Motor neuron (in vitro differentiated cells): ENCODE measurements at regions not wholly inside any gene's neighbourhood (a gene's known extent, or its start where the extent isn't known, plus 50 kb on each side); places are given as distances from the start of the nearest gene placed in this dataset.

Experiments used
- ATAC-seq, 8 experiments: fragments of 200-7000 bp; cut with Tn5 transposase; replicated peaks in 6 of 8; 2 replicates each; pipeline ENCODE4 v1.8.0; 2021; ENCODE audit warnings: mild to moderate bottlenecking in 8 of 8, moderate library complexity in 8 of 8
- H3K27ac ChIP-seq, 2 donors: fragments of 250-450 bp; sonication (Bioruptor Pico); 2 replicates each; pipeline ENCODE4 v1.9.0; 2021; ENCODE audit warnings: antibody characterized with exemption in 2 of 2, mild to moderate bottlenecking in 2 of 2, moderate library complexity in 1 of 2
- H3K4me1 ChIP-seq, 2 donors: fragments of 250-450 bp; sonication (Bioruptor Pico); replicated peaks in 1 of 2; 2 replicates each; pipeline ENCODE4 v1.6.1; 2021; ENCODE audit warnings: antibody characterized with exemption in 2 of 2, mild to moderate bottlenecking in 2 of 2, moderate library complexity in 1 of 2
- H3K4me3 ChIP-seq, 5 donors: fragments of 250-450 bp; sonication (Bioruptor Pico); 2 replicates each; pipeline ENCODE4 v1.9.0; 2021; ENCODE audit warnings: antibody characterized with exemption in 5 of 5, mild to moderate bottlenecking in 5 of 5, moderate library complexity in 4 of 5
- WGBS, 10 experiments: fragments of 450-650 bp; shearing (Covaris generic); methylation state at CpG; one replicate each; pipeline ENCODE4 v1.0.0; 2022; 5-methylcytosine and 5-hydroxymethylcytosine counted together
- in situ Hi-C, 9 experiments: fragments of 400-800 bp; cut with MboI; loops; one replicate each; pipeline ENCODE4 v1.15.0; 2021; ENCODE audit warnings: low sequenced_read_pairs in 9 of 9, low pct_unique_long_range_greater_than_20kb in 2 of 9; ENCODE audit not compliant: unreplicated experiment in 9 of 9

DNA sequence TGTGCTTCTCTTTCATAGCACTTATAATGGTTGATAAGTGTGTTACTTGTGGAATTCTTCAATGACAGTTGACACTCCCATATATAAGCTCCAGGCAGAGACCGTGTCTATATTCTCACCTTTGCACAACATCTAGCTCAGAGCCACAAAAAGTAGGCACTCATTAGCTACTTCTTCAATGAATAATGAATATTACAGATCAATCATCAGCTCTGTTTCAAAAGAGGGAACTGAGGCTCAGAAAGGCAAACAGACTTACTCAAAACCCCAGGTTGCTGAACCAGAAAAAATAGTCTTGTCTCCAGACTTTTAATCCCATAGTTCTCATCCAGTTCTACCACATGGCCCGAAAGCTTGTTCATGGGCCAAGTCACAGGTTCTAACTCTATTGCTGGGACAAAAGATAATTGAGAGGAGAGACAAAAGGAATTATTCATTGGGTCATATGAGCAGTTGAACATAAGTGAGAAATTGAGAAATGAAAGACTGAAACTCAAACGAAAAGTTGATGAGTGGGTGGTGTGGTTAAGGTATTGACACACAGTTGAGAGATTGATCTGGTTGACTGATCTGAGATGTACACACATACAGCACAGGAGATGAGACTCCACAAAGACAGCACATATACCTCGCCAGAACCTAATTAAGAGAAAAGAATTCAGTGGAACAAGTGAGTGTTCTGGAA is 381.6 kb downstream of the EFNA5 start:
- in situ Hi-C loops = no loop called here
- Histone ChIP-seq H3K27ac (no peak overlapping the region), H3K4me1 (no peaks in the 10 kb centered on the region), H3K4me3 (no peak overlapping the region)
- WGBS, 10 experiments = 32 to 100% (median 96%) methylated on average over 1 to 4 of the region's 4 CpGs
- no peak for ATAC-seq

DNA sequence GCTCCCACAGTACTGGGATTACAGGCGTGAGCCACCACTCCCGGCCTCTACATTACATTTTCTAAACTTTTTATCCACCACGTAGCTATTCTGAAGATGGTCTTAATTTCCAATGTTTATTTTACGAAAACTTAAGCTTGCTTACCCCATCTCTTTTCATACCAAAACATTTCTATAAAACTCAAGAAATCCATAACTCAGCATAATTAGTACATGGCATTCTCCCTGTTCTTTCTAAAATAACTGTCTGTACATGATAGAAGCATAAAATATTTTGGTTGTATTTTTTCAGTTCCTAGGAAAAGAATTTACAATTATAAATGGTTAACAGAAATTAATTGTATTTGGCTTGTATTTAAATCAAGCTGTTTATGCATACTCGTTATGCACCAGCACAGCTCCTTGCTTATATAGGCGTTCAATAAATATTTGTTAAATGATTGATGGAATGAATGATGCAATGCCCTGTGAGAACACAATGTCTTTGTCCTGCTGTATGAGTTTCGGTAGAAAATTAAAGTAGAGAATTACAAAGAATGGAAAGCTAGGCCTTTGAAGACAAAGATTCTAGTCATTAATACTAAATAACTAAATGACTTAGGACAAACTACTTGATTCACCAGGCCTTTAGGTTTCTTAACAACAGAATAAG is 384.2 kb downstream of the EFNA5 start:
- ATAC-seq = no peak
- H3K27ac ChIP-seq = no peak overlapping the region
- in situ Hi-C loops = no loop called here
- H3K4me1 ChIP-seq = peaks cover 0 to 9% of the 10 kb centered on the region in 2 donors
- no peak overlapping the region for H3K4me3 ChIP-seq
- 40 to 93% (median 86%) methylated on average over 2 to 7 of the region's 7 CpGs for WGBS, 10 experiments

DNA sequence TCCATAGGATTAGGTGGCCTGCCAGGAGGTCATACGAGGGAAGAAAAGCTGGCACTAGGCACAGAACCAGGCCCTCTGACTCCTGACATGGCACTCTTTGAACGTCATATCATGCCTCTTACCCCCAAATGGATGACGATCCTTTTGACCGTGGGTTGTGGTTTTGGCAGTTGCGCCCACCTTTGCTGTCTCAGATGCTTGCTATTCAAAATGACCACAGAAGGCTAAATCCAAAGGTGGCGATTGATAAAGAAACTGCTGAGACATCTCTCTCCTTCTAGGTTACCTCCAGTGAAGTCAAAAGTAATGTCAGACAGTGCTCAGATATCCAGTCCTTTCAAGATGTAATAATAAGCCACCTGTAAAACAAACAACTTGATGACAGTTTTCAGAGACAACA is 385.0 kb downstream of the EFNA5 start:
- in situ Hi-C loops = no loop called here
- Histone ChIP-seq H3K4me1 (peaks cover 0 to 9% of the 10 kb centered on the region in 2 donors), H3K27ac (no peak overlapping the region), H3K4me3 (no peak overlapping the region)
- 77 to 100% (median 88%) methylated on average over 1 to 6 of the region's 6 CpGs; no CpG with 5 or more reads in 1 of the 10 experiments for WGBS, 10 experiments
- no peak for ATAC-seq

DNA sequence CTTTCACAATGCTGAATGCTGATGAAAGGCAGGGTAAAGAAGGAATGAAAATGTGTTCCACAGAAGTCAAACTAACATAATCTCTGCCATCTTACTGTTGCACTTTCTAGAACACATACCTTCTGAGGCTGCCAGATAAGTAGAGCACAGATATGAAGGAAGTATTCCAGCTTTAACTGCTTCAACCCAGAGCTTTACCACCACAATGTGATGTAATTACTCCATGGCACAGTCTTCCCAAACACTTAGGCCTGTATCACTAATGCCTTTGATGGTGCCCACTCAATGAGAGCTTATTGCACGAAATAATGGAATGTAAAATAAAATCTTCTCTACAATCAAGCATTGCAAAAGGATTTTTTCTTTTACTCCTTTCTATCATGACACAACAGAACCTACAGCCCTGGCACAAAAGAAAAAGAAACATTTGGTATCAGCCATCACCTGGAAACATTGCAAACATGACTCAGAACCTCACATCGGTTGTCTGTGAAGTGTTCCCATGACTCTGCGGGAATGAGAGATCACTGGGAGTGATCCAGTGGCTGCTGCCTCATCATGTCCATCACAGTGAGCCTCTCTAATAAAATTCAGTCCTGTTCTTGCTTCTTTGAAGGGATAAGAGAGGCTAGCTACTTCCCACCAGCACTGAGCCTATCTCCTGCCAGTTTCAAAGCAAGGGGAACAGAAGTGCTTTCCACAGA is 385.8 kb downstream of the EFNA5 start:
- Histone ChIP-seq H3K4me1 (peaks cover 0 to 9% of the 10 kb centered on the region in 2 donors), H3K4me3 (no peak overlapping the region), H3K27ac (no peak overlapping the region)
- 31 to 94% (median 60%) methylated on average over 1 to 3 of the region's 3 CpGs; no CpG with 5 or more reads in 3 of the 10 experiments for WGBS, 10 experiments
- peak in 4 of 8 experiments; percentile 20 to 62 (median 40) for ATAC-seq
- in situ Hi-C loops = no loop called here

DNA sequence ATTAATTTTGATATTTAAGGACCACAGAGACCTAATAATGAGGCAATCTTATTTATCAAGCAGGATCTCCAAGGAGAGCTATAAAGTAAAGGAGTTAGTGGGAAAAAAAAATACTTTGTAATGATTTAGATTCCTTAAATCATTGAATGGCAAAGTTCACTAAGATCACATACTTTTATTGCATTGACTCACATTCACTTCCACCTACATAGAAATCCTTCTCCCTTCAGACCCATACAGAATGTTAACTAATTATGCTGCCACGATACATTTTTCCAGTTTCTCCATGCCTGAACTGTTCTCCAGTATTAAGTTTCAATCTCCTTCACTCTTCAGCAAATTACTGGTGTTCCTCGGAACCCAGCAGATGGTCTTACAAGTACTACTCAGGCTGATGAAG is 388.7 kb downstream of the EFNA5 start:
- 24 to 100% (median 85%) methylated on average over 1 to 2 of the region's 2 CpGs for WGBS, 10 experiments
- in situ Hi-C loops = no loop called here

DNA sequence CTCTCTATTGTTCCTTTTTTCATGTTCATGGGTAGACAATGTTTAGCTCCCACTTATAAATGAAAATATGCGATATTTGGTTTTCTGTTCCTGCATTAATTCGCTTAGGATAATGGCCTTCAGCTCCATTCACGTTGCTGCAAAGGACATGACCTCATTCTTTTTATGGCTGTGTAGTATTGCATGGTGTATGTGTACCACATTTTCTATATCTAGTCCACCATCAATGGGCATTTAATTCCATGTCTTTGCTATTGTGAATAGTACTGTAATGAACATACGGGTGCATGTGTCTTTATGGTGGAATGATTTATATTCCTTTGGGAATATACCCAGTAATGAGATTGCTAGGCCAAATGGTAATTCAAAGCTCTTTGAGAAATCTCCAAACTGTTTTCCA is 392.0 kb downstream of the EFNA5 start:
- ATAC-seq = peak in 5 of 8 experiments; percentile 98 to 100 (median 100)
- in situ Hi-C loops = no loop called here
- no peak overlapping the region for H3K4me3 ChIP-seq
- 26 to 70% (median 50%) methylated on average over 1 to 4 of the region's 4 CpGs; no CpG with 5 or more reads in 2 of the 10 experiments for WGBS, 10 experiments
- H3K27ac ChIP-seq = peak overlapping the region; percentile 4 to 85
- H3K4me1 ChIP-seq = peaks cover 6 to 29% of the 10 kb centered on the region in 2 donors

More for the DNA sequence above, 388.7 kb downstream of the EFNA5 start:
- ATAC-seq = no peak
- Histone ChIP-seq H3K4me1 (peaks cover 6 to 29% of the 10 kb centered on the region in 2 donors), H3K27ac (no peak overlapping the region), H3K4me3 (no peak overlapping the region)

DNA sequence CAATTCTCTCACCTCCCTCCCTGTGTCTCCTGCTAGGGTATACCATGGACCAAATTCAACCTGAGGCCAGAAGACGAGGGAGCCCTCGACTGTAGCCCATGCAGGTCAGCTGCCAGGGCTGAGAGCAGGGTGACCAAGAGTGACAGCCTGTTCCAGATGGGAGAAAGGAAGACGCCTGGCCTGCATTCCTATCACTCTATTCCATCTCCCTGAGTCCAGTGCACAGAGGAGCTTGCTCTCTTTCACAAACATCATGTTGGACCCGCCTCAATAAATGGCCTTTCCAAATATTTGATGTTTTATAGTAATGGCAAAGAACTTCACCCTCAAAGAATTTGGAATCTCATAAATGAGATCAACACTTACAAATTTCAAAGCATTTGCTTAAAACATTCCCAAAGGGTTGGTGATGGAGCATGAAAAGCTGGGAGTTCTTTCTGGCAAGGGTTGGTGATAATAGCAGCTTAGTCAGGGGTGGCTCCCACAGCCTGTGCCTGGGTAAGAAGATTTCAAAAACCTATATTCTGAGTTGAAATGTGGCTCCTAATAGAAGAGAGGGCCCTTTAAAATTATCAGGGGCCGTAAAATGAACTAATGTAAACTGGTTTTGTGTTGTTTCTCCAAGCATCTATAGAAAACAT is 393.1 kb downstream of the EFNA5 start:
- Histone ChIP-seq H3K4me3 (no peak overlapping the region), H3K4me1 (peaks cover 6 to 27% of the 10 kb centered on the region in 2 donors), H3K27ac (peak overlapping the region in 1 of 2 donors; percentile 85)
- ATAC-seq = peak in 3 of 8 experiments; percentile 11 to 72 (median 32)
- in situ Hi-C loops = no loop called here
- WGBS, 10 experiments = 24 to 100% (median 87%) methylated on average over 1 to 5 of the region's 5 CpGs; no CpG with 5 or more reads in 2 of the 10 experiments

DNA sequence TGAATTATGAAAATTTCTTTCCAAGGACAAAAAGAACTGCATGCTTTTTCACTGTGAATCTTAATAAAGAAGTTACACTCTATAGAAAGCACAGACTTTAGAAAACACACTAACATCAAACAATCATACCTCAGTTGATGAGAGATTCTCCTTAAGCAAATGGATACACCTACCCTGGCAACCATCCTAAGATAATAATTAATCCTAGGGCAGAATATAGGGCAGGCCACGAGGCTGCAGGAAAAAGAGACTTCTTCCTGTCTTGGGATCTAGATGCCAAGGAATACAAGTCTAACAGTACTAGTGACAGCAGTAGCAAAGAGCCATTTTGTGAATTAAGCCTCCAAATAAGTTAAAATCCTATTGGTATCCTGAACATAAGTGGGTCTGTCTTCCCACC is 395.4 kb downstream of the EFNA5 start:
- 0% methylated on average over 1 of the region's 1 CpG; no CpG with 5 or more reads in 7 of the 10 experiments for WGBS, 10 experiments
- Histone ChIP-seq H3K4me3 (no peak overlapping the region), H3K4me1 (peaks cover 6 to 20% of the 10 kb centered on the region in 2 donors), H3K27ac (no peak overlapping the region)
- no peak for ATAC-seq
- in situ Hi-C loops = no loop called here

DNA sequence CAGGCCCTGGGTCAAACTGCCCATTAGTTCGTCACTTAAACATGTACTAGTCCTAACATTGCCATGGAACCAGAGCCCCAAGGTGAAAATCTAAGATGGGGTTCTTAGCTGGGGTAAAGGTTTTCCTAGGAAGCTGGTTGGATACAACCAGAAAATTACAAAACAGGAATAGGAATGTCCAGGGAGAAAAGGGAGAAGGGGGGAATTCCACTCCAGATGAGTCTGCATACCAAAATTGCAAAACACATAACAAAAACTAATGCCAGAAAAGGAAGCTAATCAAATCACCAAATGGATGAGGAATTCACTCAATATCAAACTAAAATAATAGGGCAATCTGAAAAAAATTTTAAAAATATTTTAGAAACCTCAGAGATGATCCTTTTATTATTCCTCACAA is 396.2 kb downstream of the EFNA5 start:
- Histone ChIP-seq H3K4me1 (peaks cover 5 to 18% of the 10 kb centered on the region in 2 donors), H3K27ac (no peak overlapping the region), H3K4me3 (no peak overlapping the region)
- 13 to 100% (median 61%) methylated on average over 1 of the region's 1 CpG; no CpG with 5 or more reads in 6 of the 10 experiments for WGBS, 10 experiments
- in situ Hi-C loops = no loop called here
- no peak for ATAC-seq

DNA sequence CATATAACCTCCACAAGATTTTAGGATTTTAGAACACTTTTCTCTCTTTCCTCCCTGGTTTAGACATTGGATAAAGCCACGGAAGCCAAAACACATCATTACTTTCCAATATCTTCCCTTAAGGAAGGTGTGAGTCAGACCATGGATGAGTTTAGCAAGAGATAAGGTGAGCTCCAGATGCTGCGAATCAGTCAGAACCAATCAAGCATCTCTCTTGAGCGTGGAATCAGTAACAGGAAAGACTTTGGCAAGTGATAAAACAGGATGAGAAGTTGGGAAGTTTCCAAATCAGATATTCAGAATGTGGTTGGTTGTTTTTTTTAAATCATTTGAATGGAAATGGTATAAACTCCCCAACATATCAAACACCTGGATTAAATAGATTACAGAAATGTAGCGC is 397.8 kb downstream of the EFNA5 start:
- Histone ChIP-seq H3K27ac (no peak overlapping the region), H3K4me3 (no peak overlapping the region), H3K4me1 (peaks cover 0 to 2% of the 10 kb centered on the region in 2 donors)
- in situ Hi-C loops = no loop called here
- 60 to 100% (median 94%) methylated on average over 1 to 4 of the region's 4 CpGs for WGBS, 10 experiments
- no peak for ATAC-seq

DNA sequence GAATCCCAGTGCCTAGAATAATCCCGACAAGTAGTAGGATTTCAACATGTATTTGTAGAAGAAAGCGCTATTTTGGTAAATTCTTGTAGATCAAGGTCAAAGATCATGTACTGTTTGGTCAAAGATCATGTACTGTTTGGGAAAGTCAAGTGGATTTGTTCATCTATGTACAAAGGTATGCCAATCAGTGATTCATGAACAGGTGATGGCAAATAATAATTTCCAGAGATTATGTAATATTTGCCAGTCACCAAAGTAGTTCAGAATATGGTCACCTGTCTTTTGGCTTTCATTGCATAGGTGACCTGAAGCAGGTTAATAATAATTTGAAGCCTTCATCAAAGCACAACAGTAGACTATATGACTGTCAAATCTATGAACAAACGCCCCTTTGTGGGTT is 398.2 kb downstream of the EFNA5 start:
- ATAC-seq = no peak
- 54 to 100% (median 91%) methylated on average over 1 to 3 of the region's 3 CpGs for WGBS, 10 experiments
- H3K4me3 ChIP-seq = no peak overlapping the region
- H3K27ac ChIP-seq = no peak overlapping the region
- in situ Hi-C loops = no loop called here
- no peaks in the 10 kb centered on the region for H3K4me1 ChIP-seq

DNA sequence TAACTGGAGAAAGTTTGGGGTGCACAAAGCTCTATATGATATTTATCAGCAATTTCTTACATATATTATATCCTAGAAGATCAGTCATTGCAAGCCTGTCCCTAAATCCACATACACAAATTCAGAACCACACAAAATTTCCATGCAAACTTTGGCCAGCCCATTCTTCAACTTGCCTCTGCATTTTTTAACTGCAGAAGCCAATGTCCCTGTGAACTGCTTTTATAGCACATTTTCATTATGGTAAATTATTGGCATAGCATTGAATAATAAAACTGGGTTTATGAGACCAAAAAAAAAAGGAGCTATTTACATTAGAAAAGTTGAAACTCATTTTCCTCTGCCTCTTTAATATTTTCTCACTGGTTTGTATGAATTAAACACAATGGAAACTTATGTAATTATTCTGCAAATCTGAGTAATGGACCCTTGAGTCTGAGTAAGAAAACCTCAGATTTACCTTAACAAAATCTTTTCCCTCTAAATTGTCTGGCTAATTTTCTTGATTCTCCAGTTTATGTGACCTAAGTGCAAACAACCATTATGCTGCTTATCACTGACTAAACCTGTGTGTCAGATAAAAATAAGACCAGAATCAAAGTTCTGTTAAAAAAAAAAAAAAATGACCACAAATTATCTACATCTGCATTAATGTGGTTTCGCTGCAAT is 398.9 kb downstream of the EFNA5 start:
- WGBS, 10 experiments = 70 to 100% (median 100%) methylated on average over 1 of the region's 1 CpG; no CpG with 5 or more reads in 1 of the 10 experiments
- ATAC-seq = no peak
- no peaks in the 10 kb centered on the region for H3K4me1 ChIP-seq
- no peak overlapping the region for H3K4me3 ChIP-seq
- in situ Hi-C loops = no loop called here
- H3K27ac ChIP-seq = no peak overlapping the region
